D721Med (cell line): ENCODE measurements at regions not wholly inside any gene's neighbourhood (a gene's known extent, or its start where the extent isn't known, plus 50 kb on each side); places are given as distances from the start of the nearest gene placed in this dataset.

ENCODE experiments used
- DNase-seq: peaks from one replicate; pipeline ENCODE4 v3.0.0; 2011; ENCODE audit warnings: low spot score; ENCODE audit not compliant: insufficient read length
- FAIRE-seq: peaks from 2 replicates; lab custom pipeline; 2011; peaks lifted over from hg19 to GRCh38; lab: Jason Lieb, UNC
- CTCF ChIP-seq: IDR thresholded peaks from 2 replicates; pipeline ENCODE4 v1.5.1; 2012; ENCODE audit warnings: mild to moderate bottlenecking, control low read depth; ENCODE audit not compliant: insufficient read depth; ENCODE audit errors: missing control alignments

- no peak for FAIRE-seq
- no peak for TF ChIP-seq CTCF
- DNase-seq, result no peak
Measured at GRCh38 chr4:52367282-52367830, 291.7 kb downstream of the USP46 start.

- TF ChIP-seq CTCF, result no peak
- no peak for DNase-seq
- FAIRE-seq, result no peak
Measured at GRCh38 chr4:52368895-52369294, 290.2 kb downstream of the USP46 start.

- DNase-seq (no peak), FAIRE-seq (no peak)
- TF ChIP-seq CTCF, result no peak
Measured at GRCh38 chr4:52369649-52370048, 289.5 kb downstream of the USP46 start.

GRCh38 chr4:52370576-52370975, 288.5 kb downstream of the USP46 start:
- no peak for TF ChIP-seq CTCF
- DNase-seq (no peak), FAIRE-seq (no peak)

GRCh38 chr4:52371841-52372240, 287.3 kb downstream of the USP46 start:
- no peak for TF ChIP-seq CTCF
- DNase-seq, result no peak
- FAIRE-seq, result no peak

GRCh38 chr4:52372269-52372668, 286.8 kb downstream of the USP46 start:
- DNase-seq, result no peak
- no peak for TF ChIP-seq CTCF
- no peak for FAIRE-seq

- no peak for TF ChIP-seq CTCF
- DNase-seq, result no peak
- no peak for FAIRE-seq
Measured at GRCh38 chr4:52372747-52373146, 286.4 kb downstream of the USP46 start.
